Panc1 (cell line): ENCODE measurements at regions not wholly inside any gene's neighbourhood (a gene's known extent, or its start where the extent isn't known, plus 50 kb on each side); places are given as distances from the start of the nearest gene placed in this dataset.

Experiments
- ATAC-seq: fragments of 200-7000 bp; cut with Tn5 transposase; 2 replicates; pipeline ENCODE4 v1.9.1; 2020; ENCODE audit warnings: mild to moderate bottlenecking, moderate library complexity
- BruUV-seq: library from RNA; stranded (reverse); fragments of 400-500 nt; replicated peaks from 2 replicates; lab custom pipeline; 2021; lab: Mats Ljungman, UMichigan
- CTCF ChIA-PET: fragments of 300-600 bp; sonication (Branson Sonifier 250); formaldehyde crosslinking; loops from one replicate; lab custom pipeline; 2022; ENCODE audit warnings: antibody characterized with exemption; lab: Charles Lee
- POLR2A ChIA-PET: fragments of 300-600 bp; sonication (Branson Sonifier 250); formaldehyde crosslinking; loops from one replicate; lab custom pipeline; 2022; ENCODE audit warnings: antibody characterized with exemption; lab: Charles Lee
- DNase-seq: peaks from one replicate; pipeline ENCODE4 v3.0.0-alpha.2; 2010; ENCODE audit warnings: low read depth, low spot score
- H3K27ac ChIP-seq: 2 replicates; pipeline ENCODE4 v1.5.1; 2011; ENCODE audit warnings: mild to moderate bottlenecking, low read length, inconsistent platforms
- H3K27me3 ChIP-seq: fragments of 200-500 bp; sonication (Bioruptor generic); 2 replicates; pipeline ENCODE4 v1.6.0; 2014; ENCODE audit warnings: low read length, inconsistent platforms; ENCODE audit not compliant: control insufficient read depth, insufficient read depth
- H3K36me3 ChIP-seq: fragments of 200-500 bp; sonication (Bioruptor generic); 2 replicates; pipeline ENCODE4 v1.5.1; 2014; ENCODE audit warnings: inconsistent platforms, mild to moderate bottlenecking, low read length, moderate library complexity; ENCODE audit not compliant: control insufficient read depth, insufficient read depth
- H3K4me1 ChIP-seq: 2 replicates; pipeline ENCODE4 v1.5.1; 2011; ENCODE audit warnings: inconsistent platforms, mild to moderate bottlenecking, low read length, moderate library complexity; ENCODE audit not compliant: control insufficient read depth, insufficient read depth
- H3K4me3 ChIP-seq, 2 experiments: 2 replicates each; pipeline ENCODE4 v1.5.1; 2011 to 2012; ENCODE audit warnings: low read depth in 2 of 2, low read length in 2 of 2, mild to moderate bottlenecking in 2 of 2, inconsistent platforms in 1 of 2, moderate library complexity in 1 of 2
- H3K9me3 ChIP-seq: fragments of 200-500 bp; sonication (Bioruptor generic); 2 replicates; pipeline ENCODE4 v1.5.1; 2014; ENCODE audit warnings: low read depth, mild to moderate bottlenecking, inconsistent platforms, low read length, moderate library complexity; ENCODE audit not compliant: control insufficient read depth, insufficient read depth
- POLR2AphosphoS5 ChIP-seq: IDR thresholded peaks from 2 replicates; pipeline ENCODE4 v1.6.1; 2012; ENCODE audit warnings: mild to moderate bottlenecking, low read depth, low read length, moderate library complexity
- SIN3A ChIP-seq: IDR thresholded peaks from 2 replicates; pipeline ENCODE4 v1.6.1; 2012; ENCODE audit warnings: low read depth, mild to moderate bottlenecking, low read length, moderate library complexity, borderline replicate concordance; ENCODE audit not compliant: insufficient read depth
- TCF7L2 ChIP-seq: IDR thresholded peaks from 2 replicates; pipeline ENCODE4 v1.6.1; 2011; ENCODE audit warnings: mild to moderate bottlenecking, low read depth, low read length, inconsistent platforms
- in situ Hi-C: cut with HindIII; loops from 2 replicates; pipeline ENCODE4 v1.10.0; 2016; ENCODE audit warnings: low sequenced_read_pairs, low pct_unique_long_range_greater_than_20kb
- intact Hi-C: fragments of 100-400 bp; cut with micrococcal nuclease; formaldehyde crosslinking; loops from one replicate; pipeline ENCODE4 v1.10.0; 2022; ENCODE audit not compliant: unreplicated experiment
- TF ChIP-seq, protein P1 (sequence below): fragments of 450-650 bp; IDR thresholded peaks from 2 replicates; pipeline ENCODE4 v1.5.1; 2017; ENCODE audit warnings: mild to moderate bottlenecking
- TF ChIP-seq, protein P2 (sequence below), 2 experiments: IDR thresholded peaks; 2 replicates each; pipeline ENCODE4 v1.6.1; 2011 to 2012; ENCODE audit warnings: low read depth in 2 of 2, control low read depth in 1 of 2, low read length in 1 of 2, mild to moderate bottlenecking in 1 of 2, moderate library complexity in 1 of 2; ENCODE audit not compliant: insufficient read depth in 1 of 2

DNA sequence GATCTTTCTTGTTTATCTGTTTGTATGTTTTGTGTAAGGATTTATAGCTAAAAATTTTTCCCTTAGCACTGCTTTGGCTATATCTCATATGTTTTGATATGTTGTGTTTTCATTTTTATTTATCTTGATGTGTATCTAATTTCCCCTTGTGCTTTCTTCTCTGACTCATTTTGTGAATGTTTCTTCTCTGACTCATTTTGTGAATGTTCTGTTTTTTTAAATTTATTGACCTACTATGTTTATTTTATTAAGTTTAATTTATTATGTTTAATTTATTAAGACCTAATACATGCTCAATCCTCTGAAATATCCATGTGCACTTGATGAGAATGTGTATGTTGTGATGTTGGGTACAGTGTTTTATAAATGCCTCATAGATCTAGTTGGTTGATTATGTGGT lies 793.5 kb upstream of the CADM2 start:
- Histone ChIP-seq H3K9me3 (peaks cover 4% of the 10 kb centered on the region), H3K4me3 (no peak overlapping the region), H3K27ac (no peak overlapping the region), H3K4me1 (no peaks in the 10 kb centered on the region), H3K27me3 (no peaks in the 10 kb centered on the region), H3K36me3 (no peaks in the 10 kb centered on the region)
- DNase-seq (no peak), ATAC-seq (no peak)
- intact Hi-C loops: no loop called here
- TF ChIP-seq TCF7L2 (no peak), SIN3A (no peak), POLR2AphosphoS5 (no peak)
- TF ChIP-seq, protein P1, sequence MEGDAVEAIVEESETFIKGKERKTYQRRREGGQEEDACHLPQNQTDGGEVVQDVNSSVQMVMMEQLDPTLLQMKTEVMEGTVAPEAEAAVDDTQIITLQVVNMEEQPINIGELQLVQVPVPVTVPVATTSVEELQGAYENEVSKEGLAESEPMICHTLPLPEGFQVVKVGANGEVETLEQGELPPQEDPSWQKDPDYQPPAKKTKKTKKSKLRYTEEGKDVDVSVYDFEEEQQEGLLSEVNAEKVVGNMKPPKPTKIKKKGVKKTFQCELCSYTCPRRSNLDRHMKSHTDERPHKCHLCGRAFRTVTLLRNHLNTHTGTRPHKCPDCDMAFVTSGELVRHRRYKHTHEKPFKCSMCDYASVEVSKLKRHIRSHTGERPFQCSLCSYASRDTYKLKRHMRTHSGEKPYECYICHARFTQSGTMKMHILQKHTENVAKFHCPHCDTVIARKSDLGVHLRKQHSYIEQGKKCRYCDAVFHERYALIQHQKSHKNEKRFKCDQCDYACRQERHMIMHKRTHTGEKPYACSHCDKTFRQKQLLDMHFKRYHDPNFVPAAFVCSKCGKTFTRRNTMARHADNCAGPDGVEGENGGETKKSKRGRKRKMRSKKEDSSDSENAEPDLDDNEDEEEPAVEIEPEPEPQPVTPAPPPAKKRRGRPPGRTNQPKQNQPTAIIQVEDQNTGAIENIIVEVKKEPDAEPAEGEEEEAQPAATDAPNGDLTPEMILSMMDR: no peak
- TF ChIP-seq, protein P2, sequence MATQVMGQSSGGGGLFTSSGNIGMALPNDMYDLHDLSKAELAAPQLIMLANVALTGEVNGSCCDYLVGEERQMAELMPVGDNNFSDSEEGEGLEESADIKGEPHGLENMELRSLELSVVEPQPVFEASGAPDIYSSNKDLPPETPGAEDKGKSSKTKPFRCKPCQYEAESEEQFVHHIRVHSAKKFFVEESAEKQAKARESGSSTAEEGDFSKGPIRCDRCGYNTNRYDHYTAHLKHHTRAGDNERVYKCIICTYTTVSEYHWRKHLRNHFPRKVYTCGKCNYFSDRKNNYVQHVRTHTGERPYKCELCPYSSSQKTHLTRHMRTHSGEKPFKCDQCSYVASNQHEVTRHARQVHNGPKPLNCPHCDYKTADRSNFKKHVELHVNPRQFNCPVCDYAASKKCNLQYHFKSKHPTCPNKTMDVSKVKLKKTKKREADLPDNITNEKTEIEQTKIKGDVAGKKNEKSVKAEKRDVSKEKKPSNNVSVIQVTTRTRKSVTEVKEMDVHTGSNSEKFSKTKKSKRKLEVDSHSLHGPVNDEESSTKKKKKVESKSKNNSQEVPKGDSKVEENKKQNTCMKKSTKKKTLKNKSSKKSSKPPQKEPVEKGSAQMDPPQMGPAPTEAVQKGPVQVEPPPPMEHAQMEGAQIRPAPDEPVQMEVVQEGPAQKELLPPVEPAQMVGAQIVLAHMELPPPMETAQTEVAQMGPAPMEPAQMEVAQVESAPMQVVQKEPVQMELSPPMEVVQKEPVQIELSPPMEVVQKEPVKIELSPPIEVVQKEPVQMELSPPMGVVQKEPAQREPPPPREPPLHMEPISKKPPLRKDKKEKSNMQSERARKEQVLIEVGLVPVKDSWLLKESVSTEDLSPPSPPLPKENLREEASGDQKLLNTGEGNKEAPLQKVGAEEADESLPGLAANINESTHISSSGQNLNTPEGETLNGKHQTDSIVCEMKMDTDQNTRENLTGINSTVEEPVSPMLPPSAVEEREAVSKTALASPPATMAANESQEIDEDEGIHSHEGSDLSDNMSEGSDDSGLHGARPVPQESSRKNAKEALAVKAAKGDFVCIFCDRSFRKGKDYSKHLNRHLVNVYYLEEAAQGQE (IDR thresholded peaks at IDR 0.05; ENCODE audit: insufficient read depth in 1 of 2, low read depth in 2 of 2, low read length in 1 of 2): no peak
- ChIA-PET POLR2A (no interaction called here), CTCF (no interaction called here)
- no TSS peak for BruUV-seq
- in situ Hi-C loops: no loop called here

DNA sequence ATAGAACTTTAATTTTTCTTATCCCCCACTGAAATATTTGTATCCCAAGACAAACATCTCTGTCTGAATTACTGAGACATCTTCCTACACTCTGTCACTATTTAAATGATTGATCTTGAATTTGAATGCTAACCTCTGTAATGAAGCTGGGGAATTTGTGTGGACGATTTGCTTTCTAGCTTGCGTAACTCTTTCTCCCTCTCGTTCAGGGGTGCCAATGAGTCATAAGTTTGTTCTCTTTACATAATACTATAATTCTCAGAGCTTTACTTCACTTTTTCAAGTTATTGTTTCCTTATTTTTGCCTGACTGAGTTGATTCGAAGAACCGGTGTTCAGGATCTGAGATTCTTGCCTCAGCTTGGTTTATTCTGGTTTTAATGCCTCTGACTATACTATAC lies 783.3 kb upstream of the CADM2 start:
- no peak for DNase-seq
- Histone ChIP-seq H3K9me3 (peaks cover 1% of the 10 kb centered on the region), H3K27ac (no peak overlapping the region), H3K27me3 (no peaks in the 10 kb centered on the region), H3K4me3 (no peak overlapping the region), H3K4me1 (no peaks in the 10 kb centered on the region), H3K36me3 (no peaks in the 10 kb centered on the region)
- ATAC-seq: no peak
- CTCF ChIA-PET: no interaction called here
- intact Hi-C loops: no loop called here
- POLR2A ChIA-PET: no interaction called here
- TF ChIP-seq SIN3A (no peak), POLR2AphosphoS5 (no peak), TCF7L2 (no peak)
- TF ChIP-seq, protein P2 (IDR thresholded peaks at IDR 0.05; ENCODE audit: insufficient read depth in 1 of 2, low read depth in 2 of 2, low read length in 1 of 2): no peak
- TF ChIP-seq, protein P1: no peak
- BruUV-seq: no TSS peak
- in situ Hi-C loops: no loop called here
